Uterus (tissue), 2 donors: ENCODE measurements at regions not wholly inside any gene's neighbourhood (a gene's known extent, or its start where the extent isn't known, plus 50 kb on each side); places are given as distances from the start of the nearest gene placed in this dataset.

Experiments used
- POLR2A ChIP-seq, 2 donors: fragments of 450-650 bp; IDR thresholded peaks; one replicate each; pipeline ENCODE4 v1.6.1; 2016; ENCODE audit warnings: antibody characterized with exemption in 2 of 2, mild to moderate bottlenecking in 1 of 2, moderate library complexity in 1 of 2
- TF ChIP-seq, protein P1 (sequence below), 4 experiments: fragments of 200-600 bp in 2 of 4; fragments of 450-650 bp in 2 of 4; sonication (generic) in 2 of 4; IDR thresholded peaks; one replicate each; pipeline ENCODE4 v1.5.1; 2016 to 2019; ENCODE audit warnings: antibody characterized with exemption in 4 of 4, mild to moderate bottlenecking in 2 of 4, moderate library complexity in 1 of 4

DNA sequence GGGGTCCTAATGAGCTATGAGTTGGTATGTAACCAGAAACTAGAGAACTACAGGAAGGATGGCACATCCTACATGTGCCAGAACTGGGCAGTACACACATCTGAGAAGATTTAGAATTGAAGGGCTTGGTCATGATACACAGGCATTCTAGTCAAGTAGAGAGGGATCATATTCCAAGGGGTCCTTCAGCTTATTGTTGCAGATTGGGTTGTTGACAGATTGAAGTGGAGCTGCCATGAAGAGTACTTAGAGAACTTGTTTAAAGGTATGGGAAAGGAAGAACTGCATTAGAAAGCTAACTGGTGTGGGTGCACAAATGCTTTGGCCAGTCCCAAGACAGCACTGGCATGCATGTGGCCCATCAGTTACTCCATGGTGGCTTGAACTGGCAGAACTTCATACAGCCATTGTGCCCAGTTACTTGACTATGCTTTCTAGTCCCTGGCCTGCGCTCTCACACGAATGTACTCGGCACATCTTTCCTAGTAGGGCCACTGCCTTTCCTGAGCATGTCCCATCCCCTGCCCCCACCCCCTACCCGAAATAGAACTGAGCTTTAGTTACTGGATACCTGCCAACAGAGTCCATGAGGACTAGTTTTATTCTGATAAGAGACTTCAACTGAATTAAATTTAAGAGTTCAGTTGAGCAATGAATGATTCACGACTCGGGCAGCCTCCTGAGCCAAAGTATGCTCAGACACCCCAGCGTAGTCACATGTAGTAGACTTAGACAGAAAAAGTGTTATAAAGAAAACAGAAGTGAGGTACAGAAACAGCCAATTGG lies 64.0 kb downstream of the CCNG2 start:
- TF ChIP-seq POLR2A (IDR thresholded peaks at IDR 0.05): no peak
- TF ChIP-seq, protein P1, sequence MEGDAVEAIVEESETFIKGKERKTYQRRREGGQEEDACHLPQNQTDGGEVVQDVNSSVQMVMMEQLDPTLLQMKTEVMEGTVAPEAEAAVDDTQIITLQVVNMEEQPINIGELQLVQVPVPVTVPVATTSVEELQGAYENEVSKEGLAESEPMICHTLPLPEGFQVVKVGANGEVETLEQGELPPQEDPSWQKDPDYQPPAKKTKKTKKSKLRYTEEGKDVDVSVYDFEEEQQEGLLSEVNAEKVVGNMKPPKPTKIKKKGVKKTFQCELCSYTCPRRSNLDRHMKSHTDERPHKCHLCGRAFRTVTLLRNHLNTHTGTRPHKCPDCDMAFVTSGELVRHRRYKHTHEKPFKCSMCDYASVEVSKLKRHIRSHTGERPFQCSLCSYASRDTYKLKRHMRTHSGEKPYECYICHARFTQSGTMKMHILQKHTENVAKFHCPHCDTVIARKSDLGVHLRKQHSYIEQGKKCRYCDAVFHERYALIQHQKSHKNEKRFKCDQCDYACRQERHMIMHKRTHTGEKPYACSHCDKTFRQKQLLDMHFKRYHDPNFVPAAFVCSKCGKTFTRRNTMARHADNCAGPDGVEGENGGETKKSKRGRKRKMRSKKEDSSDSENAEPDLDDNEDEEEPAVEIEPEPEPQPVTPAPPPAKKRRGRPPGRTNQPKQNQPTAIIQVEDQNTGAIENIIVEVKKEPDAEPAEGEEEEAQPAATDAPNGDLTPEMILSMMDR (IDR thresholded peaks at IDR 0.05): no peak
